Psoas muscle (tissue), 7 donors: ENCODE measurements at regions not wholly inside any gene's neighbourhood (a gene's known extent, or its start where the extent isn't known, plus 50 kb on each side); places are given as distances from the start of the nearest gene placed in this dataset.

ENCODE experiments used
- ATAC-seq, 4 donors: fragments of 200-7000 bp; cut with Tn5 transposase; one replicate each; pipeline ENCODE4 v1.9.1; 2020; ENCODE audit warnings: moderate library complexity in 3 of 4, mild to moderate bottlenecking in 2 of 4
- DNase-seq, 2 donors: peaks; one replicate each; pipeline ENCODE4 v3.0.0-alpha.2; 2020
- H3K27ac ChIP-seq: fragments of 200-600 bp; one replicate; pipeline ENCODE4 v1.8.0; 2022
- H3K27me3 ChIP-seq, 3 donors: fragments of 200-600 bp in 1 of 3; one replicate each; pipeline versions ENCODE4 v1.6.1 to v1.8.0; 2013 to 2022; ENCODE audit warnings: low read length in 2 of 3, mild to moderate bottlenecking in 2 of 3, moderate library complexity in 1 of 3; ENCODE audit not compliant: insufficient read depth in 3 of 3
- H3K36me3 ChIP-seq, 2 donors: fragments of 200-600 bp in 1 of 2; one replicate each; pipeline versions ENCODE4 v1.6.1 to v1.8.0; 2013 to 2022; ENCODE audit warnings: low read depth in 1 of 2, mild to moderate bottlenecking in 1 of 2, moderate library complexity in 1 of 2; ENCODE audit not compliant: insufficient read depth in 1 of 2
- H3K4me1 ChIP-seq: fragments of 200-600 bp; one replicate; pipeline ENCODE4 v1.8.0; 2022
- H3K4me3 ChIP-seq: fragments of 200-600 bp; one replicate; pipeline ENCODE4 v1.8.0; 2022; ENCODE audit warnings: mild to moderate bottlenecking
- H3K9me3 ChIP-seq: fragments of 200-600 bp; one replicate; pipeline ENCODE4 v1.8.0; 2022
- WGBS, 3 donors: extraction: QIAGEN DNeasy Blood & Tissue Kit; methylation state at CpG; one replicate each; pipeline versions ENCODE4 v1.1.6 to v1.1.7; 2013; 5-methylcytosine and 5-hydroxymethylcytosine counted together
- intact Hi-C, 2 donors: fragments of 100-400 bp; cut with DNase I; formaldehyde crosslinking; loops; one replicate each; pipeline versions ENCODE4 v1.11.0 to v1.14.2; 2022
- TF ChIP-seq, protein P1 (sequence below): fragments of 200-600 bp; IDR thresholded peaks from one replicate; pipeline ENCODE4 v1.8.0; 2022; ENCODE audit warnings: antibody characterized with exemption
- donor health status: healthy with polysubstance abuse.
- donor health status: DM: no; HTN: no; CAD: no; lungs with moderate emphysema.
- donor health status: Bipolar disorder and iron deficiency.
- donor health status: healthy.
- donor health status: DM: yes; HTN: yes; CAD: no.
- donor health status: DM: no; HTN: no; CAD: no.
- donor health status: DM: yes; HTN: yes; CAD: no.

GRCh38 chr3:187558990-187559389 lies 111.2 kb downstream of the SST start:
- peaks cover 0 to 4% (median 2%) of the 10 kb centered on the region in 3 donors for H3K27me3 ChIP-seq
- ATAC-seq (no peak), DNase-seq (no peak)
- H3K4me1 ChIP-seq, result no peaks in the 10 kb centered on the region
- no peaks in the 10 kb centered on the region for H3K9me3 ChIP-seq
- TF ChIP-seq, protein P1, sequence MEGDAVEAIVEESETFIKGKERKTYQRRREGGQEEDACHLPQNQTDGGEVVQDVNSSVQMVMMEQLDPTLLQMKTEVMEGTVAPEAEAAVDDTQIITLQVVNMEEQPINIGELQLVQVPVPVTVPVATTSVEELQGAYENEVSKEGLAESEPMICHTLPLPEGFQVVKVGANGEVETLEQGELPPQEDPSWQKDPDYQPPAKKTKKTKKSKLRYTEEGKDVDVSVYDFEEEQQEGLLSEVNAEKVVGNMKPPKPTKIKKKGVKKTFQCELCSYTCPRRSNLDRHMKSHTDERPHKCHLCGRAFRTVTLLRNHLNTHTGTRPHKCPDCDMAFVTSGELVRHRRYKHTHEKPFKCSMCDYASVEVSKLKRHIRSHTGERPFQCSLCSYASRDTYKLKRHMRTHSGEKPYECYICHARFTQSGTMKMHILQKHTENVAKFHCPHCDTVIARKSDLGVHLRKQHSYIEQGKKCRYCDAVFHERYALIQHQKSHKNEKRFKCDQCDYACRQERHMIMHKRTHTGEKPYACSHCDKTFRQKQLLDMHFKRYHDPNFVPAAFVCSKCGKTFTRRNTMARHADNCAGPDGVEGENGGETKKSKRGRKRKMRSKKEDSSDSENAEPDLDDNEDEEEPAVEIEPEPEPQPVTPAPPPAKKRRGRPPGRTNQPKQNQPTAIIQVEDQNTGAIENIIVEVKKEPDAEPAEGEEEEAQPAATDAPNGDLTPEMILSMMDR, result no peak
- no peak overlapping the region for H3K27ac ChIP-seq
- H3K4me3 ChIP-seq, result no peak overlapping the region
- H3K36me3 ChIP-seq, result no peaks in the 10 kb centered on the region
- intact Hi-C loops, result no loop called here
- WGBS, 3 donors, result 55 to 74% (median 56%) methylated on average over 2 of the region's 2 CpGs

GRCh38 chr3:187551416-187551815 lies 118.8 kb downstream of the SST start:
- H3K4me3 ChIP-seq, result no peak overlapping the region
- ATAC-seq (no peak), DNase-seq (no peak)
- H3K9me3 ChIP-seq, result no peaks in the 10 kb centered on the region
- intact Hi-C loops, result no loop called here
- TF ChIP-seq, protein P1, result no peak
- H3K4me1 ChIP-seq, result no peaks in the 10 kb centered on the region
- no peak overlapping the region for H3K27ac ChIP-seq
- H3K36me3 ChIP-seq, result no peaks in the 10 kb centered on the region
- peaks cover 0 to 5% (median 2%) of the 10 kb centered on the region in 3 donors for H3K27me3 ChIP-seq

- no peak for DNase-seq
- intact Hi-C loops, result no loop called here
- Histone ChIP-seq H3K36me3 (no peaks in the 10 kb centered on the region), H3K9me3 (no peaks in the 10 kb centered on the region), H3K4me1 (no peaks in the 10 kb centered on the region), H3K4me3 (no peak overlapping the region), H3K27me3 (peaks cover 0 to 7% (median 2%) of the 10 kb centered on the region in 3 donors), H3K27ac (no peak overlapping the region)
- no peak for ATAC-seq
- WGBS, 3 donors, result 91 to 97% (median 96%) methylated on average over 1 of the region's 1 CpG
- TF ChIP-seq, protein P1, result no peak
Observed at GRCh38 chr3:187550446-187550845, 119.7 kb downstream of the SST start.

DNA sequence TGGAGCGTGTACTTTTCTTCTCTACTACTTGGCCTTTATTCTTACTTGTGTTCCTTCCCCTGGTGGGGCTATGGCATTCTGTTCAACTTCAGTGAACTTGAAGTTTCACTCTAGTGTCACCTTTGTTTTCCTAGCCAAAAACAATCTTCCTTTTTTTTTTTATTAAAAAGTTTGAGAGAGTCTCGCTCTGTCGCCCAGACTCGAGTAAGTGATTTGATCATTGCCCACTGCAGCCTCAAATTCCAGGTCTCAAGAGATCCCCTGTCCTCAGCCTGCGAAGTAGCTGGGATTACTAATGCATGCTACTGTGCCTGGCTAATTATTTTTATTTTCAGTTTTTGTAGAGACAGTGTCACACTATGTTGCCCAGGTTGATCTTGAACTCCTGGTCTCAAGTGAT lies 124.8 kb downstream of the SST start:
- DNase-seq (no peak), ATAC-seq (no peak)
- TF ChIP-seq, protein P1, result no peak
- intact Hi-C loops, result no loop called here
- Histone ChIP-seq H3K9me3 (no peaks in the 10 kb centered on the region), H3K4me1 (no peaks in the 10 kb centered on the region), H3K27me3 (peaks cover 0 to 7% (median 2%) of the 10 kb centered on the region in 3 donors), H3K4me3 (no peak overlapping the region), H3K27ac (no peak overlapping the region), H3K36me3 (no peaks in the 10 kb centered on the region)
- 84 to 87% (median 84%) methylated on average over 5 of the region's 5 CpGs for WGBS, 3 donors

DNA sequence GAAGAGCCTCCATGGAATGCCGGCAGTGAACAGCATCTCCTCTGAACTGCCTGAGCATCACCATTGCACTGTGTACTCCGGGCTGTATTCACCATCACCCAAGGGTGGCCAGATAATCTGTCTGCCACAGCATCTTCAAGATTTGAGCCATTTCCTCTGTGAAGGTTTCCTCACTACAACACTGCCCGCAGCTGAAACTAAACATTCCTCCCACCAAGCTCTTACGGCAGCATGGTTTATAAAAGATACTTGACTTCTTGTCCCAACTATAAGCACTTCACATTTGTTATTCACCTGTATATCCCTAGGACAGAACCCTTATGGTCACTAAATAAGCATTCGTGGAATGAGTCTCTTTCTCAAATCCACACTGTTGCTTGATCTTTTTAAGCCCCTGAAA lies 125.9 kb downstream of the SST start:
- Histone ChIP-seq H3K9me3 (no peaks in the 10 kb centered on the region), H3K27ac (no peak overlapping the region), H3K27me3 (peaks cover 0 to 7% (median 2%) of the 10 kb centered on the region in 3 donors), H3K4me1 (no peaks in the 10 kb centered on the region), H3K36me3 (no peaks in the 10 kb centered on the region), H3K4me3 (no peak overlapping the region)
- TF ChIP-seq, protein P1, result no peak
- ATAC-seq, result no peak
- DNase-seq, result no peak
- intact Hi-C loops, result no loop called here
- whole genome bisulfite sequencing, 3 donors, result 92 to 94% (median 93%) methylated on average over 5 of the region's 5 CpGs
